ENCODE measurements at regions not wholly inside any gene's neighbourhood (a gene's known extent, or its start where the extent isn't known, plus 50 kb on each side); places are given as distances from the start of the nearest gene placed in this dataset.
A peak's percentile ranks its signal among the peaks of the same experiment; 100 is the strongest.
"Not testable (repeated sequence)": the region's sequence is repeated elsewhere in the genome, so short reads cannot be mapped to it uniquely, and the experiment has no call there.

- DNase-seq (ENCODE audit: low read depth), result no peak
Measured at GRCh38 chr2:176926453-176926852, 286.1 kb upstream of the HNRNPA3 start.

GRCh38 chr2:176929387-176929786, 283.2 kb upstream of the HNRNPA3 start:
- not testable (repeated sequence) for DNase-seq (ENCODE audit: low read depth)

DNA sequence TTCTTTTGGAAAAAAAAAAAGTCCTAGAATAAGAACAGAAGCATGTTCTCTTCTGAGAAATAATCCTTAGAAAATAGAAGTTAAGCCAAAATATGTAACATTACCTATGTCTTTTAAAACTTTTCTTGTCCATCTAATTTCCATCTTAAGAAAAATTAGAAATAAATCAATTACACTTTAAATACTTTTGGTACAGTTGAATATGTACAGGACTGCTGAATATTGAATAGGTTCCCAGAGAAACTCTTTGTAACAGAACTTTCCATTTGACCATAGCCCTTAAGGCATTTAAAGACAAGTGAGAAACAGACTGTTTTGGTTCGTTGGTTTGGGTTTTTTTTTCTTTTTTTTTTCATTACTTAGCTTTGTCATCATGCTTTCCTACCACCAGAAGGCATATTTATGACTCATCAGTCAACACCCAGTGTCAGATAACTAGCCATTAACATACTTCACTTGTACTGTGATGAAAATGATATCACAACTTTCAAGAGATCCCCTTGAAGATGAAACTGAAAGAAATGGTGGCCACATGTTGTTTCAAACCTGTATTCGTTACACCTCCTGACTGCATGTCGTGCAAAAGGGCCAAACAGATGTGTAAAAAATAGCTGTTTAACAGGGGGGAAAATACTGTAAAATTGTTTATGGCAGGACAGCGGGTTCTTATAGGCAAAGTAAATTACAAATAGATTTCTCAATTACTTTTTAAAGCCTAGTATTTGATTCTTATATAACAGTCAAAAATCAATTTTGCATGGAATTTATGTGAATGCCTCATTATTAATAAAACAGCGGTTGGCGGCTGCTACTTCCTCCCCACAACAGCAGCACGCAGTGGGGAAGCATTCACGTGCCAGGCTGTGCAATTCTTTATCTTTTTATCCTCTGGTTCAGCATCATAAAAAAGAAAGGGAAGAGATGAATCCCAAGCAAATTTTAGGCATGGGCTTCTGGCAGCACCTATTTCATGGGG, 280.7 kb upstream of the HNRNPA3 start:
- peak; percentile 11 for DNase-seq (ENCODE audit: low read depth)

GRCh38 chr2:176934131-176934530, 278.5 kb upstream of the HNRNPA3 start:
- DNase-seq (ENCODE audit: low read depth), result no peak

DNA sequence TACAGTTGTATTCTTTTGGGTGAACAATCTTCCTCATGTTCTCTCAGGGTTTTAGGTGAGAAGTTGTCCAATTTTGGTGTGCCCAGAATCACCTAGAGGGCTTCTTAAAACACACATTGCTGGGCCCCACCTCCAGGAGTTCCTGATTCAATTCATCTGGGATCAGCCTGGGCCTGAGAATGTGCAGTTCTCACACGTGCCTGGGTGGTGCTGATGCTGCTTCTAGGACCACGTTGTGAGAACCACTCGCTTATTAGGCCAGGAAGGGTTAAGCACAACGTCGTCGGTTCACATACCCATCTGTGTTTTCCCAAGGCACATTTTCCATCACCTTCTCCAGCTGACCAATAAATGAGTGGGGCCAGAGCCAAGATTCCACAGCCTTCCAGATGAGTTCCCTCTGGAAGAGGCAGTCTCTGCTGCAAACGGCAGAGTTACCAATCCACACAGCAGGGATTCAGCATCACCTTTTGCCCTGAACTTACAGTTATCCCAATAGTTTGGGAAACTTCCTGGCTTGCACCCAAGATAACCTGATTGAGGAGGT, 277.7 kb upstream of the HNRNPA3 start:
- peak; percentile 3 for DNase-seq (ENCODE audit: low read depth)

- DNase-seq (ENCODE audit: low read depth), result no peak
Measured at GRCh38 chr2:176935543-176936102, 277.0 kb upstream of the HNRNPA3 start.

GRCh38 chr2:176936410-176936809, 276.2 kb upstream of the HNRNPA3 start:
- no peak for DNase-seq (ENCODE audit: low read depth)

- DNase-seq (ENCODE audit: low read depth), result no peak
Measured at GRCh38 chr2:176944998-176945397, 267.6 kb upstream of the HNRNPA3 start.

GRCh38 chr2:176947754-176948153, 264.8 kb upstream of the HNRNPA3 start:
- DNase-seq (ENCODE audit: low read depth), result no peak

GRCh38 chr2:176951218-176951617, 261.4 kb upstream of the HNRNPA3 start:
- DNase-seq (ENCODE audit: low read depth), result not testable (repeated sequence)

DNA sequence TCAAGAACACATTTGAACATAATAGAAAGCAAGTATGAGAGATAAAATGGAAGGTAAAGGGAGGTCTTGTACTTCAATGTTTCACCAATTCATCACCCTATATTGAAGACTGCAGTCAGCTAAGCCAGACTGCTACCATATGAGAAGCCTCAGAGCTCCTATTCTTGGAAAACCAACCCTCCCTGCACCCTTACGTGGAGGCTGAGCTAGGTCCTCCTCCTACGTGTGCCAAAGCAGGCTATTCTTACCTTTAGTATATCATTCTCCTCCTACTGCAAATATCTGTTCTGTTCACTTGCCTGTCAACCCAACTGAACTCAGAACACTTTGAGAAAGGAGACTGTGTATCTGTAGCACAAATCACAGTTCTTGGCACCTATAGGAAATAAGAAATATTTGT, 255.8 kb upstream of the HNRNPA3 start:
- no peak for DNase-seq (ENCODE audit: low read depth)

DNA sequence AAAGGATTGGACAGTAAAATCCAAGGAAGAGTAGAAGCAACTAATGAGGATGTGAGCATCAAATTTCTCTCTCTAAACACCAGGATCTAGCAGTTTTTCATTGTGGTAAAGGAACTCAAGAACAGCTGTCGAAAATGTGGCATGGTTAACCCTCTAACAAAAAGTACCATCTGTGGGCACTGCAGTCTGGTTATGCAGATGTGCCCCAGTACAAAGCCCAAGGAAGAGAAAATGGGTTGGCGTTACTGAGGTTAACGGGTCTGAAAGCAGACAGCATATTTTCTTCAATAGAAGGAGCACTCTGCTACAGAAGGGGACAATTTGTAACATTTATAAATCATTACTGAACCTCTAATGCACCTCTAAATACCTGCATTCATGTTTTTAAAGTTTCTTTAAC, 253.0 kb upstream of the HNRNPA3 start:
- DNase-seq (ENCODE audit: low read depth), result no peak

DNA sequence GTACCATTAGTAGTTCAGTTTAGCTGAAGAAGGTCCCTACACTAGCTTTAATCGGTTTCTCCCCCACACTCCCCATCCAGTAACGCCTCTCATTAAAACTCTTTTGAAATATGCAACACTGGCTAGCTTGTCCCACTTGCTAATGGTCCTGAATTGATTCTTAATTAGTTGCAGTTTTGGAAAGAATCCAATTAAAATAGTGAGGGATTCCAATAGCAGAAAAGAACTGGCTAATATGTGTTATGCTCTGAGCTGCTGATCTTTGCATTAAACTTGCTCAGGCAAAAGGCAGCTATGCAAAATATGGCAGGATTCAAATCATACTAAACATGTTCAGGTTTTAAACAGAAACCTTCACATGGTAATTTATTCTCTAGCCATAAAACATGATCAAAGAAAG, 252.5 kb upstream of the HNRNPA3 start:
- DNase-seq (ENCODE audit: low read depth), result no peak

DNA sequence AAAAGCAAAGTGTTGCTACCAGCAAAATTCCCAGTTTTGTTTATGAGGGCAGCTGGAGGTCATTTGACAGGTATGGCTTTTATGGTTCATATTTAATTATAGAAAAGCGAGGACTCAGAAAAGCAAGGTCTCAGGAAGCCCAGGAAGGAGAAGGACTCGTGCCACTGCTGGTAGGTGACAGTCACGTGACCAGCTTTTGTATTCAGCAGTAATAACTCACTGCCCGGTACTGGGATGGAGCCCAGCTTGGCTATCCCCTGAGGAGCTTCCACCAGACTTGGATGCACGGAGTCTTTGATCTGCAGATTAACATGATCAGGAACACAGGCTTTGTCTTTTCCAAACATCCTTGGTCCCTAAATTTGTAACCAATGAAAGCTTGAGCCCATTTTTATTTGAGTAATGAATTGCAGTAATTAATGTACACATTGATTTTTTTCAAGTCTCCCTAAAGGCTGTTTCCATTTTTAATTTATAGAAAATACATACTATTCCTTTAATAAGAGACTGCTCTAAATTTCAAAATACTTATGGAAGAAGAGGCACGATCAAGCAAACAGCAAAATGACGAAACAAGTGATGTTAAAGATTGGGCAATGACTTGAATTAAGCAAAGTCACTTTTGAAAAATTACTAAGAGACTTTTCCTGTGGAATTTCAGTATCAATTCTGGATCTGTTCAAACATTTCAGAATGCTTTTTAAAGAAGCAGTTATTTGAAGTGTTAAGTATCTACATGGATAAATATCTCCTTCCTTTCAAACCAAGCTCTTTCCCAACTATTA, 251.7 kb upstream of the HNRNPA3 start:
- no peak for DNase-seq (ENCODE audit: low read depth)

DNA sequence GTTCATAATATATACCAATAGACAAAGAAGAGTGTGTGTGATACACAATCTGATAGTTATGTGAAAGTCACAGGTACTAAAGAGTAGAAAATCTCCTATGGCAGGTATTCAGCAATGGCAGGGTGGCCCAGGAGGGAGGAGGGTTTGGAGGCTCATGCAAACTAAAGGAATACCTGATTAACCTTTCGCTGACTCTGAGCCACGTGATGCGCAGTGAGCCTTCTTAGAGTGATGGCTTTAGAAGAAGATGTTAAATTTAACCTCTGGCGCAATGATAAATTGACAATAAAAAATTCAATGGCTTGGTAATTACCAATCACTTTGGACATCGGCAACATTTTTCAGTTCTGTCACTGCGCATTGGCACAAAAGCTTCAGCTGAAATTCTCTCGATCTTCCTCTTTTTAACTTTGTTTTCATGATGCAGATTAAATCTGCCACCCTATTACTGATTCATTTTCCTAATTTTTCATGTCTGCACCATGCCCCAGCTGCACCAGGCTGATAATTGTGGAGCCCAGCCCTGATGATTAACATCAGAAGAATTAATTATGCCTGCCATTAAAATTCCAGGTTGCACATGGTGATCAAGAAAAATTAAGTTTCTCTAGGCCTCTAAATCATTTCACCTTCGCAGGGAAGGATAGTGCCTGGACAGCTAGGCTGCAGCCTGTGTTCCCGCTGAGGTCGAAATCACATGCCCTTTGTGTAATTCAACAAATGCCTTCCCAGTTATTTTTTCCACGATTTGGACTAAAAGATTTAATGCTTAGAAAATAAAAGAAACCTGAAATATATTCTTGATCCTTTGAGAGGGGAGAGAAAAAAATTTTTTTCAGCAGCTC, 250.6 kb upstream of the HNRNPA3 start:
- no peak for DNase-seq (ENCODE audit: low read depth)

- no peak for DNase-seq (ENCODE audit: low read depth)
Measured at GRCh38 chr2:176963568-176964287, 248.9 kb upstream of the HNRNPA3 start.

GRCh38 chr2:176967911-176968450, 244.6 kb upstream of the HNRNPA3 start:
- DNase-seq (ENCODE audit: low read depth), result no peak

GRCh38 chr2:176969642-176970359, 242.8 kb upstream of the HNRNPA3 start:
- DNase-seq (ENCODE audit: low read depth), result no peak

GRCh38 chr2:176976736-176977685, 235.6 kb upstream of the HNRNPA3 start:
- DNase-seq (ENCODE audit: low read depth), result no peak
